Vagina (tissue), 2 donors: ENCODE measurements at regions not wholly inside any gene's neighbourhood (a gene's known extent, or its start where the extent isn't known, plus 50 kb on each side); places are given as distances from the start of the nearest gene placed in this dataset.

Experiments used
- DNase-seq, 2 donors: peaks; one replicate each; pipeline ENCODE4 v3.0.0-alpha.2; 2017; ENCODE audit errors: extremely low spot score in 2 of 2
- H3K27ac ChIP-seq: fragments of 200-600 bp; sonication (generic); one replicate; pipeline ENCODE4 v1.5.1; 2019
- H3K27me3 ChIP-seq: fragments of 200-600 bp; sonication (generic); one replicate; pipeline ENCODE4 v1.5.1; 2019
- H3K36me3 ChIP-seq, 2 donors: fragments of 200-600 bp; sonication (generic); one replicate each; pipeline ENCODE4 v1.5.1; 2017 to 2019
- H3K4me1 ChIP-seq: fragments of 200-600 bp; sonication (generic); one replicate; pipeline ENCODE4 v1.5.1; 2019
- H3K4me3 ChIP-seq, 2 donors: fragments of 200-600 bp; sonication (generic); 1 replicate in 1 of 2; 2 replicates in 1 of 2; pipeline ENCODE4 v1.5.1; 2016 to 2019
- H3K9me3 ChIP-seq: fragments of 200-600 bp; sonication (generic); one replicate; pipeline ENCODE4 v1.5.1; 2019
- CTCF ChIP-seq, 3 experiments: fragments of 450-650 bp in 2 of 3; fragments of 200-600 bp in 1 of 3; sonication (generic) in 1 of 3; IDR thresholded peaks; one replicate each; pipeline ENCODE4 v1.5.1; 2017 to 2019; ENCODE audit warnings: antibody characterized with exemption in 3 of 3, mild to moderate bottlenecking in 2 of 3, moderate library complexity in 2 of 3
- POLR2A ChIP-seq, 2 donors: fragments of 450-650 bp; IDR thresholded peaks; one replicate each; pipeline ENCODE4 v1.6.1; 2017; ENCODE audit warnings: antibody characterized with exemption in 2 of 2, mild to moderate bottlenecking in 2 of 2, moderate library complexity in 2 of 2
- POLR2AphosphoS5 ChIP-seq, 2 donors: sonication (generic); formaldehyde crosslinking; IDR thresholded peaks; one replicate each; pipeline ENCODE4 v1.9.0; 2017; ENCODE audit warnings: antibody characterized with exemption in 2 of 2, mild to moderate bottlenecking in 2 of 2, low read depth in 1 of 2; ENCODE audit not compliant: insufficient read depth in 1 of 2
- intact Hi-C: fragments of 100-400 bp; cut with DNase I; formaldehyde crosslinking; loops from one replicate; pipeline ENCODE4 v1.15.1; 2023

- no peaks in the 10 kb centered on the region for H3K36me3 ChIP-seq
- intact Hi-C loops: no loop called here
- DNase-seq: no peak
- H3K4me1 ChIP-seq: no peaks in the 10 kb centered on the region
- H3K4me3 ChIP-seq: no peak overlapping the region
- TF ChIP-seq POLR2AphosphoS5 (IDR thresholded peaks at IDR 0.05; ENCODE audit: insufficient read depth in 1 of 2, low read depth in 1 of 2) (no peak), CTCF (IDR thresholded peaks at IDR 0.05) (no peak), POLR2A (IDR thresholded peaks at IDR 0.05) (no peak)
- H3K27ac ChIP-seq: no peak overlapping the region
- no peaks in the 10 kb centered on the region for H3K9me3 ChIP-seq
- no peaks in the 10 kb centered on the region for H3K27me3 ChIP-seq
Measured at GRCh38 chr6:169847901-169848311, 96.5 kb downstream of the ERMARD start.

GRCh38 chr6:169847141-169847674 lies 95.8 kb downstream of the ERMARD start:
- H3K9me3 ChIP-seq: no peaks in the 10 kb centered on the region
- H3K27me3 ChIP-seq: no peaks in the 10 kb centered on the region
- DNase-seq: no peak
- intact Hi-C loops: no loop called here
- H3K4me3 ChIP-seq: no peak overlapping the region
- TF ChIP-seq POLR2A (IDR thresholded peaks at IDR 0.05) (no peak), POLR2AphosphoS5 (IDR thresholded peaks at IDR 0.05; ENCODE audit: insufficient read depth in 1 of 2, low read depth in 1 of 2) (no peak), CTCF (IDR thresholded peaks at IDR 0.05) (no peak)
- no peak overlapping the region for H3K27ac ChIP-seq
- no peaks in the 10 kb centered on the region for H3K36me3 ChIP-seq
- H3K4me1 ChIP-seq: no peaks in the 10 kb centered on the region

GRCh38 chr6:169846286-169847056 lies 95.0 kb downstream of the ERMARD start:
- Histone ChIP-seq H3K4me1 (no peaks in the 10 kb centered on the region), H3K9me3 (no peaks in the 10 kb centered on the region), H3K36me3 (no peaks in the 10 kb centered on the region), H3K27me3 (no peaks in the 10 kb centered on the region), H3K4me3 (no peak overlapping the region), H3K27ac (no peak overlapping the region)
- no peak for DNase-seq
- intact Hi-C loops: no loop called here
- TF ChIP-seq POLR2A (IDR thresholded peaks at IDR 0.05): no peak
- no peak for TF ChIP-seq POLR2AphosphoS5 (IDR thresholded peaks at IDR 0.05; ENCODE audit: insufficient read depth in 1 of 2, low read depth in 1 of 2)
- no peak for TF ChIP-seq CTCF (IDR thresholded peaks at IDR 0.05)

- TF ChIP-seq POLR2A (IDR thresholded peaks at IDR 0.05): no peak
- DNase-seq: no peak
- Histone ChIP-seq H3K9me3 (no peaks in the 10 kb centered on the region), H3K27me3 (no peaks in the 10 kb centered on the region), H3K4me1 (no peaks in the 10 kb centered on the region), H3K4me3 (no peak overlapping the region), H3K36me3 (no peaks in the 10 kb centered on the region), H3K27ac (no peak overlapping the region)
- intact Hi-C loops: no loop called here
Measured at GRCh38 chr6:169845426-169846285, 94.2 kb downstream of the ERMARD start.

- no peaks in the 10 kb centered on the region for H3K27me3 ChIP-seq
- TF ChIP-seq POLR2AphosphoS5 (IDR thresholded peaks at IDR 0.05; ENCODE audit: insufficient read depth in 1 of 2, low read depth in 1 of 2) (no peak), POLR2A (IDR thresholded peaks at IDR 0.05) (no peak), CTCF (IDR thresholded peaks at IDR 0.05) (no peak)
- no peaks in the 10 kb centered on the region for H3K4me1 ChIP-seq
- intact Hi-C loops: no loop called here
- H3K9me3 ChIP-seq: no peaks in the 10 kb centered on the region
- H3K27ac ChIP-seq: no peak overlapping the region
- DNase-seq: no peak
- no peaks in the 10 kb centered on the region for H3K36me3 ChIP-seq
- H3K4me3 ChIP-seq: no peak overlapping the region
Measured at GRCh38 chr6:169844946-169845345, 93.5 kb downstream of the ERMARD start.
